Kidney (tissue), 13 donors: ENCODE measurements at regions not wholly inside any gene's neighbourhood (a gene's known extent, or its start where the extent isn't known, plus 50 kb on each side); places are given as distances from the start of the nearest gene placed in this dataset.

ENCODE experiments used
- DNase-seq, 5 donors: peaks; one replicate each; pipeline ENCODE4 v3.0.0-alpha.2; 2013 to 2020
- FAIRE-seq: peaks from 2 replicates; lab custom pipeline; 2012; peaks lifted over from hg19 to GRCh38; lab: Jason Lieb, UNC
- H3K27ac ChIP-seq, 2 donors: one replicate each; pipeline ENCODE4 v1.7.0; 2013; ENCODE audit warnings: low read depth in 2 of 2, low read length in 2 of 2, inconsistent platforms in 1 of 2
- H3K27me3 ChIP-seq: one replicate; pipeline ENCODE4 v1.7.1; 2013; ENCODE audit warnings: low read length, inconsistent platforms; ENCODE audit not compliant: control insufficient read depth, insufficient read depth
- H3K36me3 ChIP-seq, 3 donors: one replicate each; pipeline versions ENCODE4 v1.7.0 to v1.7.1; 2013; ENCODE audit warnings: low read length in 3 of 3, control low read depth in 1 of 3, inconsistent platforms in 1 of 3; ENCODE audit not compliant: insufficient read depth in 3 of 3, control insufficient read depth in 2 of 3
- H3K4me1 ChIP-seq, 3 donors: one replicate each; pipeline versions ENCODE4 v1.7.0 to v1.7.1; 2013; ENCODE audit warnings: low read length in 3 of 3, inconsistent platforms in 1 of 3, low read depth in 1 of 3; ENCODE audit not compliant: control insufficient read depth in 2 of 3, insufficient read depth in 2 of 3
- H3K4me3 ChIP-seq, 3 donors: one replicate each; pipeline versions ENCODE4 v1.7.0 to v1.8.1; 2013; ENCODE audit warnings: low read length in 3 of 3, control low read depth in 1 of 3, inconsistent platforms in 1 of 3
- H3K9ac ChIP-seq, 3 donors: one replicate each; pipeline versions ENCODE4 v1.7.0 to v1.7.1; 2013; ENCODE audit warnings: low read length in 3 of 3, control low read depth in 1 of 3, inconsistent platforms in 1 of 3
- H3K9me3 ChIP-seq, 3 donors: one replicate each; pipeline versions ENCODE4 v1.7.0 to v1.7.1; 2013; ENCODE audit warnings: low read length in 3 of 3, control low read depth in 1 of 3, inconsistent platforms in 1 of 3; ENCODE audit not compliant: control insufficient read depth in 2 of 3, insufficient read depth in 1 of 3
- CTCF ChIP-seq: IDR thresholded peaks from 3 replicates; pipeline ENCODE4 v1.5.1; 2012; ENCODE audit warnings: mild to moderate bottlenecking, moderate library complexity, borderline replicate concordance; ENCODE audit not compliant: insufficient read depth; ENCODE audit errors: extremely low read depth
- intact Hi-C: fragments of 100-400 bp; cut with DNase I; formaldehyde crosslinking; loops from one replicate; pipeline ENCODE4 v1.11.1; 2022
- donor health status: control.
- donor health status: control.
- donor health status: control.
- donor health status: control.
- donor health status: control.
- donor health status: DM: yes; HTN: yes; CAD: no.
- donor health status: Normal renal cell carcinoma (clear cell type).

DNA sequence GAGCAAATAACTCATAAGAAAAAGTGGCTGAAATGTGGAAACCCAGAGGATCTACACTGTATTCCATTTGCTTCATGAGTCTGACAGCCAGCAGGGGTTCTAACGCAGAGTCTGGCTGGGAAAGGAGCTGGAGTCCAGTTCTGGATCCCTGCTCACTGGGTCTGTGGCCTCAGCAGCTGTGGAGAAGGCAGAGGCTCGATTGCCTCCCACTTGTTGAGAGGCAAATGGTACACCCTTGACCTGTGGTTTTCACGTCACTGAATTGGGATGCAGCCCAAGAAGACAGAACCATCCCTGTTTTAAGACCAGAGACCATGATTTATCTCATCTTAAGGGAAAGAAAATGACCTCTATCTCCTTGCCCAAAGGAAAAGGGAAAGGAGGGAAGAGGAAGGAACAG, 147.0 kb upstream of the NOCT start:
- intact Hi-C loops: no loop called here
- no peak overlapping the region for H3K27ac ChIP-seq
- no peaks in the 10 kb centered on the region for H3K9me3 ChIP-seq
- no peaks in the 10 kb centered on the region for H3K36me3 ChIP-seq
- H3K4me1 ChIP-seq: no peaks in the 10 kb centered on the region
- TF ChIP-seq CTCF: no peak
- no peak overlapping the region for H3K4me3 ChIP-seq
- DNase-seq: peak in 1 of 5 donors; percentile 74
- no peaks in the 10 kb centered on the region for H3K27me3 ChIP-seq
- no peak for FAIRE-seq
- H3K9ac ChIP-seq: no peak overlapping the region

- H3K36me3 ChIP-seq: no peaks in the 10 kb centered on the region
- intact Hi-C loops: no loop called here
Measured at GRCh38 chr4:138867404-138867803, 148.2 kb upstream of the NOCT start.

GRCh38 chr4:138866314-138866713, 149.3 kb upstream of the NOCT start:
- no peak for FAIRE-seq

More at GRCh38 chr4:138867404-138867803, 148.2 kb upstream of the NOCT start:
- H3K27me3 ChIP-seq: no peaks in the 10 kb centered on the region
- no peaks in the 10 kb centered on the region for H3K9me3 ChIP-seq
- FAIRE-seq (no peak), DNase-seq (no peak)
- H3K9ac ChIP-seq: no peak overlapping the region
- H3K27ac ChIP-seq: no peak overlapping the region
- TF ChIP-seq CTCF: no peak
- no peak overlapping the region for H3K4me3 ChIP-seq
- H3K4me1 ChIP-seq: no peaks in the 10 kb centered on the region

More at GRCh38 chr4:138866314-138866713, 149.3 kb upstream of the NOCT start:
- peak in 1 of 5 donors; percentile 52 for DNase-seq
- Histone ChIP-seq H3K4me3 (no peak overlapping the region), H3K36me3 (no peaks in the 10 kb centered on the region), H3K9me3 (no peaks in the 10 kb centered on the region), H3K4me1 (no peaks in the 10 kb centered on the region), H3K27me3 (no peaks in the 10 kb centered on the region), H3K9ac (no peak overlapping the region), H3K27ac (no peak overlapping the region)
- no peak for TF ChIP-seq CTCF
- intact Hi-C loops: no loop called here
